ENCODE measurements at regions not wholly inside any gene's neighbourhood (a gene's known extent, or its start where the extent isn't known, plus 50 kb on each side); places are given as distances from the start of the nearest gene placed in this dataset.

GRCh38 chr7:116083796-116084195 lies 53.2 kb upstream of the TFEC start:
- no peak overlapping the region for H3K4me3 Mint-ChIP-seq

GRCh38 chr7:116086547-116087045 lies 56.0 kb upstream of the TFEC start:
- Mint-ChIP-seq H3K36me3 (ENCODE audit: low read depth) (no peaks in the 10 kb centered on the region), H3K9me3 (no peaks in the 10 kb centered on the region), H3K4me3 (no peak overlapping the region), H3K27me3 (no peaks in the 10 kb centered on the region), H3K4me1 (no peaks in the 10 kb centered on the region), H3K27ac (no peak overlapping the region)
- ATAC-seq (no peak), DNase-seq (no peak)

More at GRCh38 chr7:116083796-116084195, 53.2 kb upstream of the TFEC start:
- H3K36me3 Mint-ChIP-seq (ENCODE audit: low read depth) = no peaks in the 10 kb centered on the region
- no peak overlapping the region for H3K27ac Mint-ChIP-seq
- H3K4me1 Mint-ChIP-seq = no peaks in the 10 kb centered on the region
- no peak for DNase-seq
- no peaks in the 10 kb centered on the region for H3K9me3 Mint-ChIP-seq
- no peaks in the 10 kb centered on the region for H3K27me3 Mint-ChIP-seq
- no peak for ATAC-seq

GRCh38 chr7:116087291-116087690 lies 56.7 kb upstream of the TFEC start:
- ATAC-seq = no peak
- Mint-ChIP-seq H3K4me3 (no peak overlapping the region), H3K36me3 (ENCODE audit: low read depth) (no peaks in the 10 kb centered on the region), H3K9me3 (no peaks in the 10 kb centered on the region), H3K4me1 (no peaks in the 10 kb centered on the region), H3K27me3 (no peaks in the 10 kb centered on the region), H3K27ac (no peak overlapping the region)
- no peak for DNase-seq

GRCh38 chr7:116087984-116088383 lies 57.4 kb upstream of the TFEC start:
- Mint-ChIP-seq H3K36me3 (ENCODE audit: low read depth) (no peaks in the 10 kb centered on the region), H3K27ac (no peak overlapping the region), H3K4me3 (no peak overlapping the region), H3K4me1 (no peaks in the 10 kb centered on the region), H3K27me3 (no peaks in the 10 kb centered on the region), H3K9me3 (no peaks in the 10 kb centered on the region)
- no peak for ATAC-seq
- no peak for DNase-seq

GRCh38 chr7:116089293-116089692 lies 58.7 kb upstream of the TFEC start:
- ATAC-seq (no peak), DNase-seq (no peak)
- H3K4me1 Mint-ChIP-seq = no peaks in the 10 kb centered on the region
- no peak overlapping the region for H3K27ac Mint-ChIP-seq
- H3K9me3 Mint-ChIP-seq = no peaks in the 10 kb centered on the region
- H3K4me3 Mint-ChIP-seq = no peak overlapping the region
- H3K27me3 Mint-ChIP-seq = no peaks in the 10 kb centered on the region
- no peaks in the 10 kb centered on the region for H3K36me3 Mint-ChIP-seq (ENCODE audit: low read depth)

GRCh38 chr7:116093516-116094301 lies 63.1 kb upstream of the TFEC start:
- DNase-seq (no peak), ATAC-seq (no peak)
- Mint-ChIP-seq H3K4me1 (no peaks in the 10 kb centered on the region), H3K4me3 (no peak overlapping the region), H3K36me3 (ENCODE audit: low read depth) (no peaks in the 10 kb centered on the region), H3K27me3 (no peaks in the 10 kb centered on the region), H3K9me3 (no peaks in the 10 kb centered on the region), H3K27ac (no peak overlapping the region)

GRCh38 chr7:116095396-116095795 lies 64.8 kb upstream of the TFEC start:
- Mint-ChIP-seq H3K4me1 (no peaks in the 10 kb centered on the region), H3K4me3 (no peak overlapping the region), H3K27ac (no peak overlapping the region), H3K9me3 (no peaks in the 10 kb centered on the region), H3K27me3 (peaks cover 3% of the 10 kb centered on the region), H3K36me3 (ENCODE audit: low read depth) (no peaks in the 10 kb centered on the region)
- no peak for DNase-seq
- ATAC-seq = no peak

GRCh38 chr7:116097365-116098009 lies 66.9 kb upstream of the TFEC start:
- Mint-ChIP-seq H3K4me1 (no peaks in the 10 kb centered on the region), H3K4me3 (no peak overlapping the region), H3K27me3 (peaks cover 7% of the 10 kb centered on the region), H3K27ac (no peak overlapping the region), H3K36me3 (ENCODE audit: low read depth) (no peaks in the 10 kb centered on the region), H3K9me3 (no peaks in the 10 kb centered on the region)
- no peak for ATAC-seq
- DNase-seq = no peak

- no peak overlapping the region for H3K27ac Mint-ChIP-seq
- H3K4me3 Mint-ChIP-seq = no peak overlapping the region
- no peaks in the 10 kb centered on the region for H3K36me3 Mint-ChIP-seq (ENCODE audit: low read depth)
- H3K4me1 Mint-ChIP-seq = no peaks in the 10 kb centered on the region
- H3K9me3 Mint-ChIP-seq = no peaks in the 10 kb centered on the region
- DNase-seq (no peak), ATAC-seq (no peak)
- peaks cover 7% of the 10 kb centered on the region for H3K27me3 Mint-ChIP-seq
Measured at GRCh38 chr7:116098175-116098574, 67.6 kb upstream of the TFEC start.

GRCh38 chr7:116100626-116101025 lies 70.1 kb upstream of the TFEC start:
- Mint-ChIP-seq H3K36me3 (ENCODE audit: low read depth) (no peaks in the 10 kb centered on the region), H3K4me3 (no peak overlapping the region), H3K9me3 (no peaks in the 10 kb centered on the region), H3K27ac (no peak overlapping the region), H3K27me3 (peaks cover 8% of the 10 kb centered on the region), H3K4me1 (no peaks in the 10 kb centered on the region)
- DNase-seq = no peak
- ATAC-seq = no peak

- no peak for ATAC-seq
- Mint-ChIP-seq H3K4me1 (no peaks in the 10 kb centered on the region), H3K9me3 (no peaks in the 10 kb centered on the region), H3K27me3 (peaks cover 8% of the 10 kb centered on the region), H3K27ac (no peak overlapping the region), H3K4me3 (no peak overlapping the region), H3K36me3 (ENCODE audit: low read depth) (no peaks in the 10 kb centered on the region)
- DNase-seq = no peak
Measured at GRCh38 chr7:116101704-116102103, 71.1 kb upstream of the TFEC start.

- Mint-ChIP-seq H3K9me3 (no peaks in the 10 kb centered on the region), H3K4me1 (no peaks in the 10 kb centered on the region), H3K4me3 (no peak overlapping the region), H3K36me3 (ENCODE audit: low read depth) (no peaks in the 10 kb centered on the region), H3K27me3 (peaks cover 4% of the 10 kb centered on the region), H3K27ac (no peak overlapping the region)
- no peak for ATAC-seq
- no peak for DNase-seq
Measured at GRCh38 chr7:116111475-116111874, 80.9 kb upstream of the TFEC start.

GRCh38 chr7:116113310-116113709 lies 82.7 kb upstream of the TFEC start:
- no peaks in the 10 kb centered on the region for H3K36me3 Mint-ChIP-seq (ENCODE audit: low read depth)
- ATAC-seq (no peak), DNase-seq (no peak)
- no peaks in the 10 kb centered on the region for H3K9me3 Mint-ChIP-seq
- H3K4me3 Mint-ChIP-seq = no peak overlapping the region
- no peaks in the 10 kb centered on the region for H3K4me1 Mint-ChIP-seq
- peaks cover 4% of the 10 kb centered on the region for H3K27me3 Mint-ChIP-seq
- H3K27ac Mint-ChIP-seq = no peak overlapping the region

- no peak overlapping the region for H3K27ac Mint-ChIP-seq
- no peaks in the 10 kb centered on the region for H3K4me1 Mint-ChIP-seq
- H3K9me3 Mint-ChIP-seq = no peaks in the 10 kb centered on the region
- H3K4me3 Mint-ChIP-seq = no peak overlapping the region
- ATAC-seq (no peak), DNase-seq (no peak)
- H3K36me3 Mint-ChIP-seq (ENCODE audit: low read depth) = no peaks in the 10 kb centered on the region
- H3K27me3 Mint-ChIP-seq = peaks cover 2% of the 10 kb centered on the region
Measured at GRCh38 chr7:116120839-116121238, 89.5 kb upstream of the TES start.

GRCh38 chr7:116122972-116123595 lies 87.3 kb upstream of the TES start:
- DNase-seq (no peak), ATAC-seq (no peak)
- peaks cover 9% of the 10 kb centered on the region for H3K9me3 Mint-ChIP-seq
- H3K36me3 Mint-ChIP-seq (ENCODE audit: low read depth) = no peaks in the 10 kb centered on the region
- no peak overlapping the region for H3K4me3 Mint-ChIP-seq
- H3K27ac Mint-ChIP-seq = no peak overlapping the region
- H3K4me1 Mint-ChIP-seq = no peaks in the 10 kb centered on the region
- peaks cover 2% of the 10 kb centered on the region for H3K27me3 Mint-ChIP-seq
